ENCODE measurements at regions not wholly inside any gene's neighbourhood (a gene's known extent, or its start where the extent isn't known, plus 50 kb on each side); places are given as distances from the start of the nearest gene placed in this dataset.

- TF ChIP-seq CTCF (IDR thresholded peaks at IDR 0.05 in 2 of 3, conservative IDR thresholded peaks at IDR 0.05 in 1 of 3; ENCODE audit: borderline replicate concordance in 1 of 3, insufficient read depth in 1 of 3, low read depth in 2 of 3, low read length in 2 of 3) = no peak
Measured at GRCh38 chr16:79400462-79401149, 199.9 kb downstream of the MAF start (continued).

GRCh38 chr16:79395591-79395990 is 204.9 kb downstream of the MAF start:
- Histone ChIP-seq H3K9me3 (ENCODE audit: control insufficient read depth in 1 of 2, insufficient read depth in 1 of 2, low read depth in 1 of 2, low read length in 2 of 2) (peaks cover 39 to 43% of the 10 kb centered on the region in 2 experiments; a peak in 2 of 4 replicates), H3K4me2 (ENCODE audit: low read length) (no peak overlapping the region), H3K27me3 (ENCODE audit: insufficient read depth, low read length) (no peaks in the 10 kb centered on the region), H3K79me2 (ENCODE audit: insufficient read depth, low read length) (no peaks in the 10 kb centered on the region), H2AFZ (ENCODE audit: low read depth, low read length, poor library complexity, severe bottlenecking) (no peak overlapping the region), H3K27ac (ENCODE audit: low read depth, low read length) (no peak overlapping the region), H3K4me3 (replicated peaks in 1 of 2; ENCODE audit: low read depth in 1 of 2, low read length in 2 of 2) (no peak overlapping the region), H3K9me2 (ENCODE audit: insufficient read depth) (no peaks in the 10 kb centered on the region), H4K20me1 (ENCODE audit: insufficient read depth) (no peaks in the 10 kb centered on the region), H3K36me3 (ENCODE audit: control insufficient read depth in 1 of 2, insufficient read depth in 2 of 2, low read length in 2 of 2) (no peaks in the 10 kb centered on the region), H3K4me1 (ENCODE audit: control insufficient read depth in 1 of 2, insufficient read depth in 2 of 2, low read length in 2 of 2) (no peaks in the 10 kb centered on the region), H3K9ac (ENCODE audit: low read length) (no peak overlapping the region)
- TF ChIP-seq EZH2phosphoT487 (IDR thresholded peaks at IDR 0.05; ENCODE audit: borderline replicate concordance) (no peak), POLR2AphosphoS5 (IDR thresholded peaks at IDR 0.05; ENCODE audit: low read depth, low read length) (no peak), CEBPB (IDR thresholded peaks at IDR 0.05; ENCODE audit: low read depth) (no peak), POLR2A (IDR thresholded peaks at IDR 0.05; ENCODE audit: borderline replicate concordance, extremely low read depth, insufficient read depth, insufficient read length) (no peak), SIN3A (IDR thresholded peaks at IDR 0.05; ENCODE audit: low read depth) (no peak), TCF7L2 (IDR thresholded peaks at IDR 0.05; ENCODE audit: borderline replicate concordance, extremely low read depth, insufficient read depth, insufficient read length) (no peak), MAX (IDR thresholded peaks at IDR 0.05) (no peak), EGR1 (IDR thresholded peaks at IDR 0.05; ENCODE audit: low read depth) (no peak), ZBTB33 (IDR thresholded peaks at IDR 0.05; ENCODE audit: extremely low read depth, insufficient replicate concordance, low read length) (no peak), RAD21 (IDR thresholded peaks at IDR 0.05; ENCODE audit: low read depth) (no peak), ELF1 (IDR thresholded peaks at IDR 0.05; ENCODE audit: borderline replicate concordance, low read depth) (no peak), EZH2 (IDR thresholded peaks at IDR 0.05) (no peak), ZFX (IDR thresholded peaks at IDR 0.05) (no peak), ZNF274 (IDR thresholded peaks at IDR 0.05; ENCODE audit: low read depth, low read length) (no peak), FOSL1 (IDR thresholded peaks at IDR 0.05; ENCODE audit: low read depth) (no peak)
- RAD21 ChIA-PET (ENCODE audit: low non-redundant PET in 1 of 2, low total read pairs in 2 of 2, uncharacterized antibody in 2 of 2, unreplicated experiment in 2 of 2) = no interaction called here
- POLR2A ChIA-PET = no interaction called here
- intact Hi-C loops (cut with micrococcal nuclease) = no loop called here
- CTCF ChIA-PET = no interaction called here
- DNase-seq (ENCODE audit: low read depth, low spot score) (no peak), ATAC-seq (no peak)
- no TSS peak for BruUV-seq (replicated peaks)
